Upper lobe of left lung (tissue), 6 donors: ENCODE measurements at regions not wholly inside any gene's neighbourhood (a gene's known extent, or its start where the extent isn't known, plus 50 kb on each side); places are given as distances from the start of the nearest gene placed in this dataset.
A peak's percentile ranks its signal among the peaks of the same experiment; 100 is the strongest.

Experiments used
- ATAC-seq, 2 donors: fragments of 200-7000 bp; cut with Tn5 transposase; one replicate each; pipeline ENCODE4 v1.9.1; 2022; ENCODE audit warnings: mild to moderate bottlenecking in 2 of 2, moderate library complexity in 2 of 2; ENCODE audit not compliant: low FRiP score in 2 of 2
- DNase-seq, 2 donors: peaks; one replicate each; pipeline ENCODE4 v3.0.0-alpha.2; 2019 to 2020
- H3K27ac ChIP-seq, 4 donors: fragments of 200-600 bp; sonication (generic); one replicate each; pipeline ENCODE4 v1.5.1; 2016 to 2019
- H3K27me3 ChIP-seq, 4 donors: fragments of 200-600 bp; sonication (generic); one replicate each; pipeline ENCODE4 v1.5.1; 2017 to 2019
- H3K36me3 ChIP-seq, 4 donors: fragments of 200-600 bp; sonication (generic); one replicate each; pipeline ENCODE4 v1.5.1; 2016 to 2019
- H3K4me1 ChIP-seq, 4 donors: fragments of 200-600 bp; sonication (generic); one replicate each; pipeline ENCODE4 v1.5.1; 2018 to 2019
- H3K4me3 ChIP-seq, 4 donors: fragments of 200-600 bp; sonication (generic); one replicate each; pipeline ENCODE4 v1.5.1; 2017 to 2019; ENCODE audit warnings: mild to moderate bottlenecking in 2 of 4, moderate library complexity in 1 of 4
- H3K9me3 ChIP-seq, 4 donors: fragments of 200-600 bp; sonication (generic); one replicate each; pipeline ENCODE4 v1.5.1; 2018 to 2019
- CTCF ChIP-seq, 6 experiments: fragments of 450-650 bp in 4 of 6; fragments of 200-600 bp in 2 of 6; sonication (generic) in 2 of 6; IDR thresholded peaks; one replicate each; pipeline ENCODE4 v1.5.1; 2016 to 2019; ENCODE audit warnings: antibody characterized with exemption in 6 of 6
- EP300 ChIP-seq, 4 donors: sonication (generic); formaldehyde crosslinking; IDR thresholded peaks; one replicate each; pipeline ENCODE4 v1.5.1; 2017; ENCODE audit warnings: antibody characterized with exemption in 4 of 4, control low read depth in 2 of 4
- POLR2A ChIP-seq, 4 donors: fragments of 450-650 bp; IDR thresholded peaks; one replicate each; pipeline ENCODE4 v1.5.1; 2016 to 2017; ENCODE audit warnings: antibody characterized with exemption in 4 of 4, mild to moderate bottlenecking in 2 of 4
- POLR2AphosphoS5 ChIP-seq, 2 donors: sonication (generic); formaldehyde crosslinking; IDR thresholded peaks; one replicate each; pipeline ENCODE4 v1.5.1; 2017; ENCODE audit warnings: antibody characterized with exemption in 2 of 2
- WGBS, 2 donors: methylation state at CpG; one replicate each; pipeline ENCODE4 v1.1.5; 2017 to 2018; 5-methylcytosine and 5-hydroxymethylcytosine counted together
- donor health status: DM: no; HTN: no; CAD: no; lungs with moderate emphysema.
- donor health status: DM: no; HTN: yes; CAD: no; lungs with severe emphysema.

- no peak overlapping the region for H3K4me3 ChIP-seq
- ATAC-seq (no peak), DNase-seq (no peak)
- no peaks in the 10 kb centered on the region for H3K36me3 ChIP-seq
- no peaks in the 10 kb centered on the region for H3K9me3 ChIP-seq
- no peaks in the 10 kb centered on the region for H3K27me3 ChIP-seq
- no peak overlapping the region for H3K27ac ChIP-seq
- TF ChIP-seq POLR2AphosphoS5 (IDR thresholded peaks at IDR 0.05) (no peak), CTCF (IDR thresholded peaks at IDR 0.05) (no peak), EP300 (IDR thresholded peaks at IDR 0.05) (no peak), POLR2A (IDR thresholded peaks at IDR 0.05) (no peak)
- peaks cover 0 to 7% (median 0%) of the 10 kb centered on the region in 4 donors for H3K4me1 ChIP-seq
These were observed 185.8 kb upstream of the STK26 start for GRCh38 chrX:131837325-131837724.

- H3K4me1 ChIP-seq, result peaks cover 0 to 7% (median 0%) of the 10 kb centered on the region in 4 donors
- no peaks in the 10 kb centered on the region for H3K36me3 ChIP-seq
- TF ChIP-seq POLR2A (IDR thresholded peaks at IDR 0.05) (no peak), CTCF (IDR thresholded peaks at IDR 0.05) (no peak), POLR2AphosphoS5 (IDR thresholded peaks at IDR 0.05) (no peak), EP300 (IDR thresholded peaks at IDR 0.05) (no peak)
- WGBS, 2 donors, result 48 to 90% methylated on average over 2 to 24 of the region's 24 CpGs
- peak in 1 of 2 donors; percentile 37 for ATAC-seq
- peak in 1 of 2 donors; percentile 15 for DNase-seq
- no peak overlapping the region for H3K27ac ChIP-seq
- no peaks in the 10 kb centered on the region for H3K9me3 ChIP-seq
- no peaks in the 10 kb centered on the region for H3K27me3 ChIP-seq
- H3K4me3 ChIP-seq, result no peak overlapping the region
These were observed 182.2 kb upstream of the STK26 start for GRCh38 chrX:131840799-131841495.

- H3K27me3 ChIP-seq, result no peaks in the 10 kb centered on the region
- TF ChIP-seq CTCF (IDR thresholded peaks at IDR 0.05) (peak; percentile 64 to 89 (median 78)), POLR2AphosphoS5 (IDR thresholded peaks at IDR 0.05) (no peak)
- DNase-seq (peak in 1 of 2 donors; percentile 42), ATAC-seq (peak; percentile 78 to 80)
- no peak overlapping the region for H3K27ac ChIP-seq
- no peak overlapping the region for H3K4me3 ChIP-seq
- 52 to 69% methylated on average over 24 to 31 of the region's 31 CpGs for WGBS, 2 donors
- no peaks in the 10 kb centered on the region for H3K36me3 ChIP-seq
- peaks cover 0 to 7% (median 0%) of the 10 kb centered on the region in 4 donors for H3K4me1 ChIP-seq
- no peaks in the 10 kb centered on the region for H3K9me3 ChIP-seq
These were observed 181.3 kb upstream of the STK26 start for GRCh38 chrX:131841496-131842437.

GRCh38 chrX:131843987-131844386 lies 179.1 kb upstream of the STK26 start:
- ATAC-seq, result no peak

More at GRCh38 chrX:131843987-131844386, 179.1 kb upstream of the STK26 start:
- H3K9me3 ChIP-seq, result no peaks in the 10 kb centered on the region
- TF ChIP-seq POLR2AphosphoS5 (IDR thresholded peaks at IDR 0.05) (no peak), POLR2A (IDR thresholded peaks at IDR 0.05) (no peak), CTCF (IDR thresholded peaks at IDR 0.05) (no peak), EP300 (IDR thresholded peaks at IDR 0.05) (no peak)
- no peak for DNase-seq
- H3K36me3 ChIP-seq, result no peaks in the 10 kb centered on the region
- H3K27me3 ChIP-seq, result no peaks in the 10 kb centered on the region
- no peak overlapping the region for H3K27ac ChIP-seq
- no peak overlapping the region for H3K4me3 ChIP-seq
- H3K4me1 ChIP-seq, result peaks cover 0 to 7% (median 0%) of the 10 kb centered on the region in 4 donors
